Ovary (tissue), 7 donors: ENCODE measurements at regions not wholly inside any gene's neighbourhood (a gene's known extent, or its start where the extent isn't known, plus 50 kb on each side); places are given as distances from the start of the nearest gene placed in this dataset.

ENCODE experiments used
- DNase-seq, 5 donors: peaks; one replicate each; pipeline ENCODE4 v3.0.0-alpha.2; 2019 to 2020
- H3K27ac ChIP-seq, 2 donors: fragments of 200-600 bp; one replicate each; pipeline versions ENCODE4 v1.5.1 to v1.8.0; 2019 to 2022
- H3K27me3 ChIP-seq: fragments of 200-600 bp; one replicate; pipeline ENCODE4 v1.8.0; 2022
- H3K36me3 ChIP-seq: fragments of 200-600 bp; sonication (generic); one replicate; pipeline ENCODE4 v1.5.1; 2019
- H3K4me1 ChIP-seq: one replicate; pipeline ENCODE4 v1.8.1; 2013; ENCODE audit warnings: mild to moderate bottlenecking, moderate library complexity; ENCODE audit not compliant: insufficient read depth
- H3K4me3 ChIP-seq: fragments of 200-600 bp; sonication (generic); one replicate; pipeline ENCODE4 v1.5.1; 2017
- H3K9me3 ChIP-seq, 2 donors: fragments of 200-600 bp in 1 of 2; sonication (generic) in 1 of 2; one replicate each; pipeline versions ENCODE4 v1.5.1 to v1.8.1; 2013 to 2019; ENCODE audit warnings: mild to moderate bottlenecking in 1 of 2, moderate library complexity in 1 of 2
- EP300 ChIP-seq: sonication (generic); formaldehyde crosslinking; IDR thresholded peaks from one replicate; pipeline ENCODE4 v1.6.1; 2017; ENCODE audit warnings: antibody characterized with exemption
- POLR2A ChIP-seq: fragments of 450-650 bp; IDR thresholded peaks from one replicate; pipeline ENCODE4 v1.6.1; 2017; ENCODE audit warnings: antibody characterized with exemption, mild to moderate bottlenecking, moderate library complexity
- WGBS, 3 donors: extraction: QIAGEN DNeasy Blood & Tissue Kit in 1 of 3; methylation state at CpG; one replicate each; pipeline versions ENCODE4 v1.1.5 to v1.1.7; 2013 to 2017; 5-methylcytosine and 5-hydroxymethylcytosine counted together
- intact Hi-C, 4 donors: fragments of 100-400 bp; cut with DNase I; formaldehyde crosslinking; loops; one replicate each; pipeline versions ENCODE4 v1.11.0 to v1.15.1; 2022 to 2023
- TF ChIP-seq, protein P1 (sequence below), 3 donors: fragments of 450-650 bp in 2 of 3; fragments of 200-600 bp in 1 of 3; IDR thresholded peaks; one replicate each; pipeline versions ENCODE4 v1.5.1 to v1.8.0; 2016 to 2022; ENCODE audit warnings: antibody characterized with exemption in 3 of 3, mild to moderate bottlenecking in 1 of 3
- donor health status: DM: no; HTN: no; CAD: no; lungs with moderate emphysema.
- donor health status: DM: no; HTN: no; CAD: no.
- donor health status: Bipolar disorder and iron deficiency.
- donor health status: DM: no; HTN: no; CAD: no.
- donor health status: DM: yes; HTN: yes; CAD: no.

DNA sequence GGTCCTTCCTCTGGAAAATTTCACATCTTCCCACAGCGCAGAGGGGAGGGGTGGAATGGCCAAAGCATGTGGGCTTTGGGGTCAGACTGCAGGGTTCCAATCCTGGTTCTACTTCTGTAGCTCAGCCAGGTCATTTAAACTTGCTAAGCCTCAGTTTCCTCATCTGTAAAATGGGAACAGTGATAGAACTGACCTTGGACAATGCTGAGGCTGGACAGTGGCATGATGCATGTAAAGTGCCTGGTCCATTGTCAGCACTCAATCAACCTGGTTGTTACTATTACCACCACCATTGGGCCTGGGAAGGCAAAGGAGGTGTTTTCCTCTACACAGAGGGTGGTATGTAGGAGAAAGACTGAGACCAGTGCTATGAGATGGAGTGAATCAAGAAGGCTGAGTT is 162.8 kb downstream of the VRK1 start:
- no peak overlapping the region for H3K27ac ChIP-seq
- no peaks in the 10 kb centered on the region for H3K36me3 ChIP-seq
- WGBS, 3 donors = 0% methylated on average over 1 of the region's 1 CpG
- no peaks in the 10 kb centered on the region for H3K9me3 ChIP-seq
- DNase-seq = no peak
- no peaks in the 10 kb centered on the region for H3K4me1 ChIP-seq
- intact Hi-C loops = no loop called here
- H3K27me3 ChIP-seq = no peaks in the 10 kb centered on the region
- no peak overlapping the region for H3K4me3 ChIP-seq
- TF ChIP-seq EP300 (no peak), POLR2A (no peak)
- TF ChIP-seq, protein P1, sequence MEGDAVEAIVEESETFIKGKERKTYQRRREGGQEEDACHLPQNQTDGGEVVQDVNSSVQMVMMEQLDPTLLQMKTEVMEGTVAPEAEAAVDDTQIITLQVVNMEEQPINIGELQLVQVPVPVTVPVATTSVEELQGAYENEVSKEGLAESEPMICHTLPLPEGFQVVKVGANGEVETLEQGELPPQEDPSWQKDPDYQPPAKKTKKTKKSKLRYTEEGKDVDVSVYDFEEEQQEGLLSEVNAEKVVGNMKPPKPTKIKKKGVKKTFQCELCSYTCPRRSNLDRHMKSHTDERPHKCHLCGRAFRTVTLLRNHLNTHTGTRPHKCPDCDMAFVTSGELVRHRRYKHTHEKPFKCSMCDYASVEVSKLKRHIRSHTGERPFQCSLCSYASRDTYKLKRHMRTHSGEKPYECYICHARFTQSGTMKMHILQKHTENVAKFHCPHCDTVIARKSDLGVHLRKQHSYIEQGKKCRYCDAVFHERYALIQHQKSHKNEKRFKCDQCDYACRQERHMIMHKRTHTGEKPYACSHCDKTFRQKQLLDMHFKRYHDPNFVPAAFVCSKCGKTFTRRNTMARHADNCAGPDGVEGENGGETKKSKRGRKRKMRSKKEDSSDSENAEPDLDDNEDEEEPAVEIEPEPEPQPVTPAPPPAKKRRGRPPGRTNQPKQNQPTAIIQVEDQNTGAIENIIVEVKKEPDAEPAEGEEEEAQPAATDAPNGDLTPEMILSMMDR (IDR thresholded peaks at IDR 0.05) = no peak

DNA sequence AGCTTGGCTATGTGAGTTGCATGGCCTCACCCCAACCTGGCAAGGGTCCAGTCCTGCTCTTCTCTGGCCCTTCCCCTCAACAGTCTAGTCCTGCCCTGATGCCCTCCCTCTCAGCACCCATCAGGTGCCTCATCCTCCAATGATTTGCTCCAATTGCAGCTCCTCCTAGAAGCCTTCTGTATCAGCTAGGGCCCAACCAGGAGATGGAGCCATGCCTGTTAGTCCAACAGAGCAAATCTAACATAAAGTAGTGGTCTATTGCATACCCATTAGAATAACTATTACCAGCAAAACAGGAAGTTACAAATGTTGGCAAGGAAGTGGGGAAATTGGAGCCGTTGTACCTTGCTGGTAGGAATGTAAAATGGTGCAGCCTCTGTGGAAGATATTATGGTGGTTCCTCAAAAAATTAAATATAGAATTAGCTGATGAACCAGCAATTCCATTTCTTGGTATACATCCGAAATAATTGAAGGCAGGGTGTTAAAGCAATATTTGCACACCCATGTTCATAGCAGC is 163.5 kb downstream of the VRK1 start:
- no peaks in the 10 kb centered on the region for H3K4me1 ChIP-seq
- no peak overlapping the region for H3K4me3 ChIP-seq
- intact Hi-C loops = no loop called here
- TF ChIP-seq, protein P1 (IDR thresholded peaks at IDR 0.05) = no peak
- TF ChIP-seq POLR2A = no peak
- TF ChIP-seq EP300 = no peak
- H3K27ac ChIP-seq = no peak overlapping the region
- 75 to 86% (median 79%) methylated on average over 2 of the region's 2 CpGs for WGBS, 3 donors
- H3K27me3 ChIP-seq = no peaks in the 10 kb centered on the region
- DNase-seq = no peak
- no peaks in the 10 kb centered on the region for H3K9me3 ChIP-seq
- no peaks in the 10 kb centered on the region for H3K36me3 ChIP-seq

DNA sequence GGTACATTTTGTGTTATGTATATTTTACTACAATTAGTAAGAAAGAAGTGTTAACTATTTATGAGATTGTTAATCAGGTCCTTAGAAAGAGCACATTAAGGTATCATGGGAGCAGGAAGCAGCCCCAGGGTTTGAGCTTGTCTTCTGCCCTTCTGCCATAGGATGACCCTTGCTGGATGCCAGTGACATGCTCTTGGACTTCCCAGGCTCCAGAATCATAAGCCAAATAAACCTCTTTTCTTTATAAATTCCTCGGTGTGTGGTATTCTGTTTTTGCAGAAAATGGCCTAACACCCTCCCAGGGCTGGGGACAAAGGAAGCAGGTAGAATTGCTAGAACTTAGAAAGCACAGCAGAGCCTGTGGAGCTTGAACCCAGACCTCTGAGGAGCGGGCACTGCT is 164.7 kb downstream of the VRK1 start:
- no peak for DNase-seq
- intact Hi-C loops = no loop called here
- no peaks in the 10 kb centered on the region for H3K27me3 ChIP-seq
- H3K4me1 ChIP-seq = no peaks in the 10 kb centered on the region
- no peak overlapping the region for H3K4me3 ChIP-seq
- no peaks in the 10 kb centered on the region for H3K36me3 ChIP-seq
- 45 to 50% (median 47%) methylated on average over 2 of the region's 2 CpGs for WGBS, 3 donors
- H3K27ac ChIP-seq = no peak overlapping the region
- no peaks in the 10 kb centered on the region for H3K9me3 ChIP-seq
- TF ChIP-seq EP300 (no peak), POLR2A (no peak)
- TF ChIP-seq, protein P1 (IDR thresholded peaks at IDR 0.05) = no peak

- WGBS, 3 donors = 75 to 82% (median 80%) methylated on average over 2 of the region's 2 CpGs
- no peaks in the 10 kb centered on the region for H3K27me3 ChIP-seq
- no peak overlapping the region for H3K27ac ChIP-seq
Measured at GRCh38 chr14:96962337-96962736, 165.2 kb downstream of the VRK1 start.

More at GRCh38 chr14:96962337-96962736, 165.2 kb downstream of the VRK1 start:
- H3K9me3 ChIP-seq = no peaks in the 10 kb centered on the region
- no peaks in the 10 kb centered on the region for H3K36me3 ChIP-seq
- no peaks in the 10 kb centered on the region for H3K4me1 ChIP-seq
- TF ChIP-seq EP300 (no peak), POLR2A (no peak)
- TF ChIP-seq, protein P1 (IDR thresholded peaks at IDR 0.05) = no peak
- H3K4me3 ChIP-seq = no peak overlapping the region
- no peak for DNase-seq
- intact Hi-C loops = no loop called here
